ENCODE measurements at regions not wholly inside any gene's neighbourhood (a gene's known extent, or its start where the extent isn't known, plus 50 kb on each side); places are given as distances from the start of the nearest gene placed in this dataset.

DNA sequence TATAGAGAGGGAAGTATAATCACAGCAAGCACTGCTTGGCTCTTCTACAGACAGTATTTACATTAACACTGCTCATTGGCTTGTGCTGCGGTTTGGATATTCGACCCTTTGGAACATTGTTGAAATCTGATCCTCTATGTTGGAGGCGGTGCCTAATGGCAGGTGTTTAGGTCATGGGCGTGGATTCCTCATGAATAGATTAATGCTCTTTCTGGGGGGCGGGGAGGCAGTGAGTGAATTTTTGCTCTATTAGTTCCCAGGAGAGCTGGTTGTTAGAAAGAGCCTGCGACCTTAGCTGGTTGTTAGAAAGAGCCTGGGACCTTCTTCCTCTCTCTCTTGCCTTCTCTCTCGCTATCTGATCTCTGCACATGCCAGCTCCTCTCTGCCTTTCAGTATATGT, 77.3 kb upstream of the SVIL start:
- TF ChIP-seq, protein P1, sequence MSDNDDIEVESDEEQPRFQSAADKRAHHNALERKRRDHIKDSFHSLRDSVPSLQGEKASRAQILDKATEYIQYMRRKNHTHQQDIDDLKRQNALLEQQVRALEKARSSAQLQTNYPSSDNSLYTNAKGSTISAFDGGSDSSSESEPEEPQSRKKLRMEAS (IDR thresholded peaks at IDR 0.05; ENCODE audit: low read depth) = no peak
- TF ChIP-seq, protein P2, sequence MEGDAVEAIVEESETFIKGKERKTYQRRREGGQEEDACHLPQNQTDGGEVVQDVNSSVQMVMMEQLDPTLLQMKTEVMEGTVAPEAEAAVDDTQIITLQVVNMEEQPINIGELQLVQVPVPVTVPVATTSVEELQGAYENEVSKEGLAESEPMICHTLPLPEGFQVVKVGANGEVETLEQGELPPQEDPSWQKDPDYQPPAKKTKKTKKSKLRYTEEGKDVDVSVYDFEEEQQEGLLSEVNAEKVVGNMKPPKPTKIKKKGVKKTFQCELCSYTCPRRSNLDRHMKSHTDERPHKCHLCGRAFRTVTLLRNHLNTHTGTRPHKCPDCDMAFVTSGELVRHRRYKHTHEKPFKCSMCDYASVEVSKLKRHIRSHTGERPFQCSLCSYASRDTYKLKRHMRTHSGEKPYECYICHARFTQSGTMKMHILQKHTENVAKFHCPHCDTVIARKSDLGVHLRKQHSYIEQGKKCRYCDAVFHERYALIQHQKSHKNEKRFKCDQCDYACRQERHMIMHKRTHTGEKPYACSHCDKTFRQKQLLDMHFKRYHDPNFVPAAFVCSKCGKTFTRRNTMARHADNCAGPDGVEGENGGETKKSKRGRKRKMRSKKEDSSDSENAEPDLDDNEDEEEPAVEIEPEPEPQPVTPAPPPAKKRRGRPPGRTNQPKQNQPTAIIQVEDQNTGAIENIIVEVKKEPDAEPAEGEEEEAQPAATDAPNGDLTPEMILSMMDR (IDR thresholded peaks at IDR 0.05) = no peak
- TF ChIP-seq EZH2phosphoT487 (IDR thresholded peaks at IDR 0.05; ENCODE audit: borderline replicate concordance, low read depth) = no peak

Data from SK-N-SH (cell line).